SK-N-SH (cell line): ENCODE measurements at regions not wholly inside any gene's neighbourhood (a gene's known extent, or its start where the extent isn't known, plus 50 kb on each side); places are given as distances from the start of the nearest gene placed in this dataset.

Source experiments
- CTCF ChIA-PET: fragments of 300-600, 350-600 bp; formaldehyde crosslinking; extraction: SDS; loops from one replicate; lab custom pipeline; 2021; lab: Yijun Ruan, JAX
- POLR2A ChIA-PET: fragments of 350-600 bp; sonication (Branson Sonifier 250); formaldehyde crosslinking; extraction: SDS; loops from one replicate; lab custom pipeline; 2020; ENCODE audit warnings: antibody characterized with exemption, inconsistent platforms; lab: Yijun Ruan, JAX
- DNase-seq: peaks from one replicate; pipeline ENCODE4 v3.0.0; 2012
- H2AFZ ChIP-seq: fragments of 200-600 bp; sonication (generic); 2 replicates; pipeline ENCODE4 v1.8.1; 2016; ENCODE audit warnings: antibody characterized with exemption, mild to moderate bottlenecking, low read depth
- H3F3A ChIP-seq: fragments of 200-600 bp; sonication (generic); replicated peaks from 2 replicates; pipeline ENCODE3; 2016; ENCODE audit warnings: antibody characterized with exemption, mild to moderate bottlenecking; ENCODE audit not compliant: insufficient read depth
- H3K27ac ChIP-seq, 2 experiments: fragments of 200-500 bp in 1 of 2; fragments of 200-600 bp in 1 of 2; sonication (Bioruptor generic) in 1 of 2; sonication (generic), shearing (Covaris generic) in 1 of 2; 2 replicates each; pipeline versions ENCODE4 v1.5.1 to v1.6.1; 2014 to 2016; ENCODE audit warnings: low read depth in 2 of 2, inconsistent platforms in 1 of 2, low read length in 1 of 2, mild to moderate bottlenecking in 1 of 2, mixed read lengths in 1 of 2
- H3K27me3 ChIP-seq: fragments of 200-600 bp; sonication (generic), shearing (Covaris generic); 2 replicates; pipeline ENCODE4 v1.6.1; 2016; ENCODE audit warnings: mixed run types; ENCODE audit not compliant: insufficient read depth
- H3K36me3 ChIP-seq, 2 experiments: fragments of 200-500 bp in 1 of 2; fragments of 200-600 bp in 1 of 2; sonication (Bioruptor generic) in 1 of 2; sonication (generic) in 1 of 2; replicated peaks in 1 of 2; 2 replicates each; pipeline versions ENCODE3 to v1.5.1; 2014 to 2016; ENCODE audit warnings: low read length in 1 of 2, mild to moderate bottlenecking in 1 of 2; ENCODE audit not compliant: insufficient read depth in 2 of 2, control insufficient read depth in 1 of 2
- H3K4me1 ChIP-seq, 2 experiments: fragments of 200-500 bp in 1 of 2; fragments of 200-600 bp in 1 of 2; sonication (Bioruptor generic) in 1 of 2; sonication (generic), shearing (Covaris generic) in 1 of 2; 2 replicates each; pipeline versions ENCODE4 v1.5.1 to v1.6.1; 2014 to 2016; ENCODE audit warnings: low read depth in 1 of 2, low read length in 1 of 2, mixed run types in 1 of 2; ENCODE audit not compliant: insufficient read depth in 2 of 2, control insufficient read depth in 1 of 2
- H3K4me2 ChIP-seq: fragments of 200-600 bp; sonication (generic), shearing (Covaris generic); 2 replicates; pipeline ENCODE4 v1.6.1; 2017; ENCODE audit warnings: mixed run types
- H3K4me3 ChIP-seq, 2 experiments: fragments of 200-500 bp in 1 of 2; fragments of 200-600 bp in 1 of 2; sonication (Bioruptor generic) in 1 of 2; sonication (generic), shearing (Covaris generic) in 1 of 2; 2 replicates each; pipeline versions ENCODE4 v1.5.1 to v1.8.1; 2014 to 2016; ENCODE audit warnings: low read depth in 2 of 2, inconsistent platforms in 1 of 2, low read length in 1 of 2, mild to moderate bottlenecking in 1 of 2, mixed read lengths in 1 of 2, moderate library complexity in 1 of 2
- H3K79me2 ChIP-seq: fragments of 200-600 bp; sonication (generic); 2 replicates; pipeline ENCODE4 v1.8.1; 2017; ENCODE audit warnings: mild to moderate bottlenecking; ENCODE audit not compliant: insufficient read depth
- H3K9ac ChIP-seq: fragments of 200-600 bp; sonication (generic); 2 replicates; pipeline ENCODE4 v1.6.1; 2017; ENCODE audit warnings: mixed run types
- H3K9me2 ChIP-seq: fragments of 200-600 bp; sonication (generic); 2 replicates; pipeline ENCODE4 v1.6.1; 2017; ENCODE audit warnings: mixed run types
- H3K9me3 ChIP-seq: fragments of 200-600 bp; sonication (generic); 2 replicates; pipeline ENCODE4 v1.6.1; 2017; ENCODE audit warnings: mixed run types, mild to moderate bottlenecking, moderate library complexity
- H4K20me1 ChIP-seq: fragments of 200-600 bp; sonication (generic); 2 replicates; pipeline ENCODE4 v1.6.1; 2017; ENCODE audit warnings: mild to moderate bottlenecking, mixed run types; ENCODE audit not compliant: insufficient read depth
- ELF1 ChIP-seq: IDR thresholded peaks from 2 replicates; pipeline ENCODE4 v1.4.0; 2012
- EP300 ChIP-seq, 2 experiments: IDR thresholded peaks; 2 replicates each; pipeline versions ENCODE4 v1.4.0 to v1.6.1; 2012; ENCODE audit warnings: borderline replicate concordance in 1 of 2, low read depth in 1 of 2, low read length in 1 of 2
- FOSL2 ChIP-seq: IDR thresholded peaks from 2 replicates; pipeline ENCODE4 v1.4.0; 2012; ENCODE audit warnings: low read depth, mild to moderate bottlenecking, moderate library complexity, borderline replicate concordance
- FOXM1 ChIP-seq: IDR thresholded peaks from 2 replicates; pipeline ENCODE4 v1.4.0; 2012; ENCODE audit warnings: low read depth, mild to moderate bottlenecking
- GABPA ChIP-seq: IDR thresholded peaks from 2 replicates; pipeline ENCODE4 v1.4.0; 2012; ENCODE audit warnings: low read depth, mild to moderate bottlenecking
- MXI1 ChIP-seq: IDR thresholded peaks from 2 replicates; pipeline ENCODE4 v1.6.1; 2012; ENCODE audit warnings: mild to moderate bottlenecking, low read depth, low read length, improper control_type of control experiment
- NRF1 ChIP-seq: IDR thresholded peaks from 2 replicates; pipeline ENCODE4 v1.6.1; 2012; ENCODE audit warnings: low read depth, mild to moderate bottlenecking, low read length
- RAD21 ChIP-seq: IDR thresholded peaks from 2 replicates; pipeline ENCODE4 v1.6.1; 2012; ENCODE audit warnings: mild to moderate bottlenecking, low read length
- RXRA ChIP-seq: IDR thresholded peaks from 2 replicates; pipeline ENCODE4 v1.4.0; 2012; ENCODE audit warnings: low read depth, mild to moderate bottlenecking, borderline replicate concordance
- SMC3 ChIP-seq: IDR thresholded peaks from 2 replicates; pipeline ENCODE4 v1.6.1; 2012; ENCODE audit warnings: low read depth, low read length, improper control_type of control experiment
- TAF1 ChIP-seq: IDR thresholded peaks from 2 replicates; pipeline ENCODE4 v1.6.1; 2012; ENCODE audit warnings: low read depth, mild to moderate bottlenecking, low read length, moderate library complexity, borderline replicate concordance
- TCF12 ChIP-seq: IDR thresholded peaks from 2 replicates; pipeline ENCODE4 v1.4.0; 2012
- TEAD4 ChIP-seq: IDR thresholded peaks from 2 replicates; pipeline ENCODE4 v1.4.0; 2012; ENCODE audit warnings: mild to moderate bottlenecking, borderline replicate concordance; ENCODE audit not compliant: insufficient read depth
- WGBS: methylation state at CpG from one replicate; pipeline ENCODE4 v1.1.6; 2017; ENCODE audit warnings: low lambda C conversion rate; 5-methylcytosine and 5-hydroxymethylcytosine counted together
- TF ChIP-seq, protein P1 (sequence below): IDR thresholded peaks from 2 replicates; pipeline ENCODE4; 2012
- TF ChIP-seq, protein P2 (sequence below): fragments of 200-600 bp; sonication (generic); IDR thresholded peaks from 2 replicates; pipeline ENCODE4 v1.6.1; 2017; ENCODE audit warnings: antibody characterized with exemption, mild to moderate bottlenecking, moderate library complexity
- TF ChIP-seq, protein P3 (sequence below): IDR thresholded peaks from 2 replicates; pipeline ENCODE4 v1.6.1; 2012; ENCODE audit warnings: mild to moderate bottlenecking, low read depth, low read length, moderate library complexity
- TF ChIP-seq, protein P4 (sequence below): fragments of 150-350 bp; IDR thresholded peaks from 2 replicates; pipeline ENCODE4 v1.6.1; 2017; ENCODE audit warnings: antibody characterized with exemption, low read length, low read depth, borderline replicate concordance

DNA sequence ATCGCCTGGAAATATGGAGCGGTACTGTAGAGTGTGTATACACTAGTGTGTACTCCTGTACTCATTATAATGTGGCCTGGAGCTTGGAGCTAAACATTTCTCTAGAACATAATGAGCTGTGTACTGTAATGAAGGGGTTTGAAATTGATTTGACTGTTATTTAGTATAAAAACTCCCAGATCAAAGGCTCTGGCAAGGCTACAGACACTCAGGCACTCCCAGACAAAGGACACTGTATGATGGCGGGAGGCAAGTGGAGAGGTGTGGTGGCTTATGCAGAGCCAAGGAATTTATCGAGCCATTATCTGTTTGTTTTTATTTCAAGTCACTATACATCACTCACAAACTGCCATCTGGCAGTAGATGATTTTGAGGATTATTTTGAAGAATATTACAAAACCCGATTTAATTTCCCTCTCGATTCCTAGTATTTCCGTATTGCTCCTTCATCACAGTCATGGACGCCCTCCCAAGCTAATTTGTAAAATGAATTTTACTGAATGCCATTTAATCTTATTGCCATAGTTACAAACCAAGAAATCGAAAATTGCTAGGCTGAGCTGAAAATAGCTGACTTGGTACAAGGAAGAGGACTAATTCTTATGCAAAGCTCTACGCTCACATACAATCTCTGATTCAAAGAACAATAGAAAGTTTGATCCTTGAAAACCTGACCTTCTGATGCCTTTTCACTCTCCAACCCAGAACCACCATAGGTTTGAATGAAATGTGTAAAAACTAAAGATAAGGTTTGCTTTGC lies 240.2 kb upstream of the SEMA6A start:
- WGBS = 58% methylated on average over 10 of the region's 10 CpGs
- H3K79me2 ChIP-seq = no peaks in the 10 kb centered on the region

More for the DNA sequence above, 240.2 kb upstream of the SEMA6A start:
- no peaks in the 10 kb centered on the region for H3K9me2 ChIP-seq
- H3K4me3 ChIP-seq = no peak overlapping the region
- TF ChIP-seq, protein P1, sequence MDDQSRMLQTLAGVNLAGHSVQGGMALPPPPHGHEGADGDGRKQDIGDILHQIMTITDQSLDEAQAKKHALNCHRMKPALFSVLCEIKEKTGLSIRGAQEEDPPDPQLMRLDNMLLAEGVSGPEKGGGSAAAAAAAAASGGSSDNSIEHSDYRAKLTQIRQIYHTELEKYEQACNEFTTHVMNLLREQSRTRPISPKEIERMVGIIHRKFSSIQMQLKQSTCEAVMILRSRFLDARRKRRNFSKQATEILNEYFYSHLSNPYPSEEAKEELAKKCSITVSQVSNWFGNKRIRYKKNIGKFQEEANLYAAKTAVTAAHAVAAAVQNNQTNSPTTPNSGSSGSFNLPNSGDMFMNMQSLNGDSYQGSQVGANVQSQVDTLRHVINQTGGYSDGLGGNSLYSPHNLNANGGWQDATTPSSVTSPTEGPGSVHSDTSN = no peak
- no peak for TF ChIP-seq TCF12
- TF ChIP-seq, protein P2, sequence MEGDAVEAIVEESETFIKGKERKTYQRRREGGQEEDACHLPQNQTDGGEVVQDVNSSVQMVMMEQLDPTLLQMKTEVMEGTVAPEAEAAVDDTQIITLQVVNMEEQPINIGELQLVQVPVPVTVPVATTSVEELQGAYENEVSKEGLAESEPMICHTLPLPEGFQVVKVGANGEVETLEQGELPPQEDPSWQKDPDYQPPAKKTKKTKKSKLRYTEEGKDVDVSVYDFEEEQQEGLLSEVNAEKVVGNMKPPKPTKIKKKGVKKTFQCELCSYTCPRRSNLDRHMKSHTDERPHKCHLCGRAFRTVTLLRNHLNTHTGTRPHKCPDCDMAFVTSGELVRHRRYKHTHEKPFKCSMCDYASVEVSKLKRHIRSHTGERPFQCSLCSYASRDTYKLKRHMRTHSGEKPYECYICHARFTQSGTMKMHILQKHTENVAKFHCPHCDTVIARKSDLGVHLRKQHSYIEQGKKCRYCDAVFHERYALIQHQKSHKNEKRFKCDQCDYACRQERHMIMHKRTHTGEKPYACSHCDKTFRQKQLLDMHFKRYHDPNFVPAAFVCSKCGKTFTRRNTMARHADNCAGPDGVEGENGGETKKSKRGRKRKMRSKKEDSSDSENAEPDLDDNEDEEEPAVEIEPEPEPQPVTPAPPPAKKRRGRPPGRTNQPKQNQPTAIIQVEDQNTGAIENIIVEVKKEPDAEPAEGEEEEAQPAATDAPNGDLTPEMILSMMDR = no peak
- TF ChIP-seq, protein P3, sequence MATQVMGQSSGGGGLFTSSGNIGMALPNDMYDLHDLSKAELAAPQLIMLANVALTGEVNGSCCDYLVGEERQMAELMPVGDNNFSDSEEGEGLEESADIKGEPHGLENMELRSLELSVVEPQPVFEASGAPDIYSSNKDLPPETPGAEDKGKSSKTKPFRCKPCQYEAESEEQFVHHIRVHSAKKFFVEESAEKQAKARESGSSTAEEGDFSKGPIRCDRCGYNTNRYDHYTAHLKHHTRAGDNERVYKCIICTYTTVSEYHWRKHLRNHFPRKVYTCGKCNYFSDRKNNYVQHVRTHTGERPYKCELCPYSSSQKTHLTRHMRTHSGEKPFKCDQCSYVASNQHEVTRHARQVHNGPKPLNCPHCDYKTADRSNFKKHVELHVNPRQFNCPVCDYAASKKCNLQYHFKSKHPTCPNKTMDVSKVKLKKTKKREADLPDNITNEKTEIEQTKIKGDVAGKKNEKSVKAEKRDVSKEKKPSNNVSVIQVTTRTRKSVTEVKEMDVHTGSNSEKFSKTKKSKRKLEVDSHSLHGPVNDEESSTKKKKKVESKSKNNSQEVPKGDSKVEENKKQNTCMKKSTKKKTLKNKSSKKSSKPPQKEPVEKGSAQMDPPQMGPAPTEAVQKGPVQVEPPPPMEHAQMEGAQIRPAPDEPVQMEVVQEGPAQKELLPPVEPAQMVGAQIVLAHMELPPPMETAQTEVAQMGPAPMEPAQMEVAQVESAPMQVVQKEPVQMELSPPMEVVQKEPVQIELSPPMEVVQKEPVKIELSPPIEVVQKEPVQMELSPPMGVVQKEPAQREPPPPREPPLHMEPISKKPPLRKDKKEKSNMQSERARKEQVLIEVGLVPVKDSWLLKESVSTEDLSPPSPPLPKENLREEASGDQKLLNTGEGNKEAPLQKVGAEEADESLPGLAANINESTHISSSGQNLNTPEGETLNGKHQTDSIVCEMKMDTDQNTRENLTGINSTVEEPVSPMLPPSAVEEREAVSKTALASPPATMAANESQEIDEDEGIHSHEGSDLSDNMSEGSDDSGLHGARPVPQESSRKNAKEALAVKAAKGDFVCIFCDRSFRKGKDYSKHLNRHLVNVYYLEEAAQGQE = no peak
- TF ChIP-seq MXI1 = no peak
- TF ChIP-seq NRF1 = no peak
- TF ChIP-seq, protein P4, sequence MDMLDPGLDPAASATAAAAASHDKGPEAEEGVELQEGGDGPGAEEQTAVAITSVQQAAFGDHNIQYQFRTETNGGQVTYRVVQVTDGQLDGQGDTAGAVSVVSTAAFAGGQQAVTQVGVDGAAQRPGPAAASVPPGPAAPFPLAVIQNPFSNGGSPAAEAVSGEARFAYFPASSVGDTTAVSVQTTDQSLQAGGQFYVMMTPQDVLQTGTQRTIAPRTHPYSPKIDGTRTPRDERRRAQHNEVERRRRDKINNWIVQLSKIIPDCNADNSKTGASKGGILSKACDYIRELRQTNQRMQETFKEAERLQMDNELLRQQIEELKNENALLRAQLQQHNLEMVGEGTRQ = no peak
- TF ChIP-seq SMC3 = no peak
- no peak for TF ChIP-seq RAD21
- TF ChIP-seq RXRA = no peak
- TF ChIP-seq FOSL2 = no peak
- TF ChIP-seq TAF1 = no peak
- no peak for TF ChIP-seq ELF1
- TF ChIP-seq FOXM1 = no peak
- TF ChIP-seq GABPA = no peak
- no peak for TF ChIP-seq TEAD4
- TF ChIP-seq EP300 (IDR thresholded peaks at IDR 0.05; ENCODE audit: borderline replicate concordance in 1 of 2, low read depth in 1 of 2, low read length in 1 of 2) = no peak
- peaks cover 0 to 2% of the 10 kb centered on the region in 2 experiments; a peak in 2 of 4 replicates for H3K4me1 ChIP-seq
- H3F3A ChIP-seq = no peaks in the 10 kb centered on the region
- H3K9me3 ChIP-seq = no peaks in the 10 kb centered on the region
- H4K20me1 ChIP-seq = no peaks in the 10 kb centered on the region
- ChIA-PET POLR2A (no interaction called here), CTCF (no interaction called here)
- H3K36me3 ChIP-seq = no peaks in the 10 kb centered on the region
- no peak overlapping the region for H2AFZ ChIP-seq
- no peak overlapping the region for H3K27ac ChIP-seq
- H3K27me3 ChIP-seq = no peaks in the 10 kb centered on the region
- no peak overlapping the region for H3K4me2 ChIP-seq
- H3K9ac ChIP-seq = no peak overlapping the region
- no peak for DNase-seq
